Ishikawa (cell line): ENCODE measurements at regions not wholly inside any gene's neighbourhood (a gene's known extent, or its start where the extent isn't known, plus 50 kb on each side); places are given as distances from the start of the nearest gene placed in this dataset.

Experiments
- CEBPB ChIP-seq: IDR thresholded peaks from 2 replicates; pipeline ENCODE4 v1.6.1; 2012
- CREB1 ChIP-seq: IDR thresholded peaks from 2 replicates; pipeline ENCODE4 v1.6.1; 2012; ENCODE audit warnings: low read depth
- EGR1 ChIP-seq: IDR thresholded peaks from 2 replicates; pipeline ENCODE4 v1.6.1; 2012
- EP300 ChIP-seq: IDR thresholded peaks from 2 replicates; pipeline ENCODE4 v1.6.1; 2012; ENCODE audit warnings: borderline replicate concordance
- FOXM1 ChIP-seq: IDR thresholded peaks from 2 replicates; pipeline ENCODE4 v1.6.1; 2012; ENCODE audit warnings: low read depth, borderline replicate concordance
- MAX ChIP-seq: IDR thresholded peaks from 2 replicates; pipeline ENCODE4 v1.6.1; 2012
- NFIC ChIP-seq: IDR thresholded peaks from 2 replicates; pipeline ENCODE4 v1.6.1; 2012
- RAD21 ChIP-seq: IDR thresholded peaks from 2 replicates; pipeline ENCODE4 v1.6.1; 2012; ENCODE audit warnings: low read depth
- REST ChIP-seq: IDR thresholded peaks from 2 replicates; pipeline ENCODE4 v1.6.1; 2012; ENCODE audit warnings: low read depth, mild to moderate bottlenecking
- TAF1 ChIP-seq: IDR thresholded peaks from 2 replicates; pipeline ENCODE4 v1.6.1; 2012; ENCODE audit warnings: low read depth, mild to moderate bottlenecking
- TCF12 ChIP-seq: IDR thresholded peaks from 2 replicates; pipeline ENCODE4 v1.6.1; 2012; ENCODE audit warnings: low read depth
- TEAD4 ChIP-seq: IDR thresholded peaks from 2 replicates; pipeline ENCODE4 v1.6.1; 2012
- USF1 ChIP-seq: IDR thresholded peaks from 2 replicates; pipeline ENCODE4 v1.6.1; 2012
- YY1 ChIP-seq: IDR thresholded peaks from 2 replicates; pipeline ENCODE4 v1.6.1; 2012; ENCODE audit warnings: low read depth
- ZBTB7A ChIP-seq: IDR thresholded peaks from 2 replicates; pipeline ENCODE4 v1.6.1; 2012; ENCODE audit warnings: low read depth

GRCh38 chr20:17845701-17846475, 122.7 kb downstream of the SNX5 start:
- TF ChIP-seq TEAD4 (no peak), EGR1 (no peak), CREB1 (no peak)

- TF ChIP-seq EP300: no peak
- no peak for TF ChIP-seq TCF12
- TF ChIP-seq CEBPB: peak; percentile 94
- TF ChIP-seq RAD21: no peak
These were observed 123.9 kb downstream of the SNX5 start for GRCh38 chr20:17844549-17845298.

- TF ChIP-seq CEBPB (no peak), CREB1 (no peak), RAD21 (no peak), EGR1 (no peak), REST (no peak), EP300 (no peak), TEAD4 (no peak), ZBTB7A (no peak), USF1 (no peak), MAX (no peak), NFIC (no peak), TAF1 (no peak), FOXM1 (no peak)
These were observed 124.5 kb downstream of the SNX5 start for GRCh38 chr20:17844133-17844429.

GRCh38 chr20:17843246-17844132, 125.1 kb downstream of the SNX5 start:
- TF ChIP-seq TAF1 (no peak), ZBTB7A (no peak), CEBPB (no peak), CREB1 (no peak), YY1 (no peak), FOXM1 (no peak), TEAD4 (no peak)

- TF ChIP-seq NFIC (no peak), TCF12 (no peak), TAF1 (no peak), YY1 (no peak), EP300 (no peak), REST (no peak), ZBTB7A (no peak), CREB1 (no peak), EGR1 (no peak), TEAD4 (no peak)
These were observed 126.8 kb downstream of the SNX5 start for GRCh38 chr20:17841751-17842215.

GRCh38 chr20:17840423-17840822, 128.2 kb downstream of the SNX5 start:
- TF ChIP-seq MAX (no peak), YY1 (no peak)
